ENCODE measurements at regions not wholly inside any gene's neighbourhood (a gene's known extent, or its start where the extent isn't known, plus 50 kb on each side); places are given as distances from the start of the nearest gene placed in this dataset.

- Histone ChIP-seq H2AFZ (ENCODE audit: low read length) (no peak overlapping the region), H2BK12ac (ENCODE audit: insufficient read length, low read depth, low read length) (no peak overlapping the region), H3K4me2 (ENCODE audit: insufficient read depth, insufficient read length, low read length) (no peak overlapping the region), H4K20me1 (ENCODE audit: control insufficient read depth, insufficient read depth, insufficient read length) (no peaks in the 10 kb centered on the region), H3K4me1 (ENCODE audit: insufficient read depth, low read length) (no peaks in the 10 kb centered on the region; the same call in 1 of the 2 replicates), H3K23ac (ENCODE audit: insufficient read length, low read depth, low read length) (no peak overlapping the region), H3K79me1 (ENCODE audit: insufficient read depth, low read depth, low read length, poor library complexity, severe bottlenecking) (no peaks in the 10 kb centered on the region), H2BK15ac (ENCODE audit: low read depth, low read length) (no peak overlapping the region), H3K27me3 (ENCODE audit: insufficient read depth, low read length) (no peaks in the 10 kb centered on the region), H3K9me3 (ENCODE audit: control insufficient read depth, low read depth, low read length) (no peaks in the 10 kb centered on the region), H3K79me2 (ENCODE audit: insufficient read depth, low read length) (no peaks in the 10 kb centered on the region), H2BK20ac (ENCODE audit: low read depth, low read length, poor library complexity, severe bottlenecking) (no peak overlapping the region), H2BK5ac (ENCODE audit: insufficient read length, low read length) (no peak overlapping the region), H3K18ac (ENCODE audit: insufficient read length, low read depth, low read length) (no peak overlapping the region), H4K91ac (ENCODE audit: insufficient read length, low read depth, low read length) (no peak overlapping the region), H3K23me2 (ENCODE audit: insufficient read length, low read depth, low read length, poor library complexity, severe bottlenecking) (no peaks in the 10 kb centered on the region), H3K14ac (ENCODE audit: insufficient read depth, low read length) (no peak overlapping the region), H3T11ph (ENCODE audit: low read length) (no peak overlapping the region), H2AK5ac (ENCODE audit: insufficient read length, low read length) (no peak overlapping the region), H2BK120ac (ENCODE audit: low read depth, low read length, poor library complexity, severe bottlenecking) (no peak overlapping the region), H3K56ac (ENCODE audit: insufficient read length, low read depth, low read length) (no peak overlapping the region), H3K4ac (ENCODE audit: low read depth, low read length) (no peak overlapping the region), H3K27ac (ENCODE audit: insufficient read length, low read depth, low read length) (no peak overlapping the region), H3K9ac (ENCODE audit: extremely low read depth, insufficient read length, low read length) (no peak overlapping the region), H4K5ac (ENCODE audit: insufficient read length, low read depth, low read length) (no peak overlapping the region), H4K8ac (replicated peaks; ENCODE audit: insufficient read length, low read depth, low read length) (no peak overlapping the region)
- Mint-ChIP-seq H3K27me3 (ENCODE audit: low read depth) (no peaks in the 10 kb centered on the region), H3K4me1 (peaks cover 10% of the 10 kb centered on the region in 2 experiments), H3K4me3 (no peak overlapping the region; a peak in 1 of 5 replicates), H3K9me3 (no peaks in the 10 kb centered on the region), H3K27ac (peak overlapping the region in 1 of 3 experiments; percentile 5; a peak in 1 of 7 replicates), H3K36me3 (ENCODE audit: insufficient read depth in 1 of 3, low read depth in 3 of 3) (no peaks in the 10 kb centered on the region)
- WGBS (ENCODE audit: extremely low coverage, insufficient read length, low lambda C conversion rate): no CpG with 5 or more reads among the region's 7 CpGs
- TF ChIP-seq CTCF (conservative IDR thresholded peaks at IDR 0.05): no peak
- no peak for DNase-seq
Observed at GRCh38 chr10:111830359-111830758, 353.2 kb downstream of the GPAM start.
